ENCODE measurements at regions not wholly inside any gene's neighbourhood (a gene's known extent, or its start where the extent isn't known, plus 50 kb on each side); places are given as distances from the start of the nearest gene placed in this dataset.

- TF ChIP-seq, protein P1, sequence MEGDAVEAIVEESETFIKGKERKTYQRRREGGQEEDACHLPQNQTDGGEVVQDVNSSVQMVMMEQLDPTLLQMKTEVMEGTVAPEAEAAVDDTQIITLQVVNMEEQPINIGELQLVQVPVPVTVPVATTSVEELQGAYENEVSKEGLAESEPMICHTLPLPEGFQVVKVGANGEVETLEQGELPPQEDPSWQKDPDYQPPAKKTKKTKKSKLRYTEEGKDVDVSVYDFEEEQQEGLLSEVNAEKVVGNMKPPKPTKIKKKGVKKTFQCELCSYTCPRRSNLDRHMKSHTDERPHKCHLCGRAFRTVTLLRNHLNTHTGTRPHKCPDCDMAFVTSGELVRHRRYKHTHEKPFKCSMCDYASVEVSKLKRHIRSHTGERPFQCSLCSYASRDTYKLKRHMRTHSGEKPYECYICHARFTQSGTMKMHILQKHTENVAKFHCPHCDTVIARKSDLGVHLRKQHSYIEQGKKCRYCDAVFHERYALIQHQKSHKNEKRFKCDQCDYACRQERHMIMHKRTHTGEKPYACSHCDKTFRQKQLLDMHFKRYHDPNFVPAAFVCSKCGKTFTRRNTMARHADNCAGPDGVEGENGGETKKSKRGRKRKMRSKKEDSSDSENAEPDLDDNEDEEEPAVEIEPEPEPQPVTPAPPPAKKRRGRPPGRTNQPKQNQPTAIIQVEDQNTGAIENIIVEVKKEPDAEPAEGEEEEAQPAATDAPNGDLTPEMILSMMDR (IDR thresholded peaks at IDR 0.05) = no peak
- TF ChIP-seq POLR2A (IDR thresholded peaks at IDR 0.05) = no peak
Observed at GRCh38 chr5:92337772-92338234, 954.7 kb upstream of the ARRDC3 start.
